ENCODE measurements at regions not wholly inside any gene's neighbourhood (a gene's known extent, or its start where the extent isn't known, plus 50 kb on each side); places are given as distances from the start of the nearest gene placed in this dataset.

DNA sequence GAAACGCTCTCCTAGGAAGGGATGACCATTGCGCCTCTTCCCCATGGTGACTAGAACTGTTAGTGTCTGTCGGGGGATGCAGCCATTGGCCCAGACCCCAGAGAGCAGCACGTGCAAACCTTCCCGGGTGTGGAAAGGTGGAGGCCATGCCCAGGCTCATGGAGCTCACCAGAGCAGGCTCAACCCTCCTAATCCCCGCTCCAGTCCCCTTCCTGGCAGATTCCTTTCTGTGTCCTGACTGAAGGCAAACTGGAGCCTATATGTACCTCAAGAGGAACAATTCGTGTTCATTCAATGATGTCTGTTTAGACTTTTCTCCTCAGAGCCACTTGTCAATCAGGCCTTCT, 94.4 kb downstream of the RHOB start (continued):
- TF ChIP-seq TCF12 (IDR thresholded peaks at IDR 0.05) (no peak), NFIC (IDR thresholded peaks at IDR 0.05; ENCODE audit: borderline replicate concordance) (no peak), MEF2A (IDR thresholded peaks at IDR 0.05; ENCODE audit: borderline replicate concordance, low read depth) (no peak), SMC3 (IDR thresholded peaks at IDR 0.05; ENCODE audit: low read depth, low read length) (no peak), FOXM1 (IDR thresholded peaks at IDR 0.05; ENCODE audit: low read depth) (no peak), YY1 (IDR thresholded peaks at IDR 0.05; ENCODE audit: low read depth) (no peak)

DNA sequence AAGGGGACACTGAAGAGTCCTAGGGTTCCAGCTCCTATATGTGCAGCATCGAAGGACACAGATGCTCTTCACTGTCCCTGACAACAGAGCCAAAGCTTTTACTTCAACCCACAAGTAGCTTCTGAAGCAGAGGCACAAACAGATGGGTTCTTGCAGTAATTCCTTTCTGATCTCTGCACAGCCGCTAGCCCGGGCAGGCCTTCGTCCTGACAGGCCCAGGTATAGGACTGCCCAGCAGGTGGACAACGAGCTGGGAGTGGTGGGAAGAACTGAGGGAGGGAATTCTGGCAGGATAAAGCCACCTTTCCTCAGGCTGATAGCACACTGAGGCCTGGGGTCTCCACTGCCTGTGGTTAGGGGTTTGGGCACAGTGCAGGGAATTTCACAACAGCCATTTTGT, 94.8 kb downstream of the RHOB start:
- ChIA-PET POLR2A (interaction anchor here (1.3 kb wide), 1 partner anchor 95 kb away, joined by 4 read pairs; the partner anchor contains the start of gene RHOB), CTCF (interaction anchor here (0.8 to 1.3 kb wide), 4 partner anchors 10 to 100 kb away, joined by 3 to 4 read pairs (median 4); no protein-coding TSS in a partner anchor)
- Histone ChIP-seq H3K4me2 (no peak overlapping the region), H3F3A (replicated peaks; ENCODE audit: insufficient read depth) (no peaks in the 10 kb centered on the region), H3K9me3 (no peaks in the 10 kb centered on the region), H3K9me2 (no peaks in the 10 kb centered on the region), H3K9ac (no peak overlapping the region), H3K27ac (ENCODE audit: low read depth in 2 of 2, low read length in 1 of 2) (no peak overlapping the region), H3K27me3 (ENCODE audit: insufficient read depth) (no peaks in the 10 kb centered on the region), H3K4me1 (ENCODE audit: control insufficient read depth in 1 of 2, insufficient read depth in 2 of 2, low read depth in 1 of 2, low read length in 1 of 2) (peaks cover 3 to 18% of the 10 kb centered on the region in 2 experiments; a peak in 1 of 4 replicates), H3K4me3 (ENCODE audit: low read depth in 2 of 2, low read length in 1 of 2) (no peak overlapping the region), H3K79me2 (ENCODE audit: insufficient read depth) (no peaks in the 10 kb centered on the region), H4K20me1 (ENCODE audit: insufficient read depth) (no peaks in the 10 kb centered on the region), H3K36me3 (replicated peaks in 1 of 2; ENCODE audit: control insufficient read depth in 1 of 2, insufficient read depth in 2 of 2, low read length in 1 of 2) (no peaks in the 10 kb centered on the region), H2AFZ (ENCODE audit: low read depth) (no peak overlapping the region)
- TF ChIP-seq POLR2AphosphoS5 (IDR thresholded peaks at IDR 0.05; ENCODE audit: low read depth, low read length) = no peak
- no peak for TF ChIP-seq SIN3A (IDR thresholded peaks at IDR 0.05; ENCODE audit: borderline replicate concordance, low read depth, low read length)
- no peak for TF ChIP-seq MXI1 (IDR thresholded peaks at IDR 0.05; ENCODE audit: low read depth, low read length)
- no peak for TF ChIP-seq YY1 (IDR thresholded peaks at IDR 0.05; ENCODE audit: low read depth)
- no peak for TF ChIP-seq FOXM1 (IDR thresholded peaks at IDR 0.05; ENCODE audit: low read depth)
- no peak for TF ChIP-seq RXRA (IDR thresholded peaks at IDR 0.05; ENCODE audit: borderline replicate concordance, low read depth)
- TF ChIP-seq EZH2phosphoT487 (IDR thresholded peaks at IDR 0.05; ENCODE audit: borderline replicate concordance, low read depth) = no peak
- TF ChIP-seq NRF1 (IDR thresholded peaks at IDR 0.05; ENCODE audit: low read depth, low read length) = no peak
- no peak for TF ChIP-seq RFX5 (IDR thresholded peaks at IDR 0.05; ENCODE audit: low read length)
- TF ChIP-seq, protein P1, sequence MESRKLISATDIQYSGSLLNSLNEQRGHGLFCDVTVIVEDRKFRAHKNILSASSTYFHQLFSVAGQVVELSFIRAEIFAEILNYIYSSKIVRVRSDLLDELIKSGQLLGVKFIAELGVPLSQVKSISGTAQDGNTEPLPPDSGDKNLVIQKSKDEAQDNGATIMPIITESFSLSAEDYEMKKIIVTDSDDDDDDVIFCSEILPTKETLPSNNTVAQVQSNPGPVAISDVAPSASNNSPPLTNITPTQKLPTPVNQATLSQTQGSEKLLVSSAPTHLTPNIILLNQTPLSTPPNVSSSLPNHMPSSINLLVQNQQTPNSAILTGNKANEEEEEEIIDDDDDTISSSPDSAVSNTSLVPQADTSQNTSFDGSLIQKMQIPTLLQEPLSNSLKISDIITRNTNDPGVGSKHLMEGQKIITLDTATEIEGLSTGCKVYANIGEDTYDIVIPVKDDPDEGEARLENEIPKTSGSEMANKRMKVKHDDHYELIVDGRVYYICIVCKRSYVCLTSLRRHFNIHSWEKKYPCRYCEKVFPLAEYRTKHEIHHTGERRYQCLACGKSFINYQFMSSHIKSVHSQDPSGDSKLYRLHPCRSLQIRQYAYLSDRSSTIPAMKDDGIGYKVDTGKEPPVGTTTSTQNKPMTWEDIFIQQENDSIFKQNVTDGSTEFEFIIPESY (IDR thresholded peaks at IDR 0.05; ENCODE audit: borderline replicate concordance, low read depth) = no peak
- TF ChIP-seq, protein P2, sequence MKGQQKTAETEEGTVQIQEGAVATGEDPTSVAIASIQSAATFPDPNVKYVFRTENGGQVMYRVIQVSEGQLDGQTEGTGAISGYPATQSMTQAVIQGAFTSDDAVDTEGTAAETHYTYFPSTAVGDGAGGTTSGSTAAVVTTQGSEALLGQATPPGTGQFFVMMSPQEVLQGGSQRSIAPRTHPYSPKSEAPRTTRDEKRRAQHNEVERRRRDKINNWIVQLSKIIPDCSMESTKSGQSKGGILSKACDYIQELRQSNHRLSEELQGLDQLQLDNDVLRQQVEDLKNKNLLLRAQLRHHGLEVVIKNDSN (IDR thresholded peaks at IDR 0.05; ENCODE audit: borderline replicate concordance, low read depth) = no peak
- TF ChIP-seq JUND (IDR thresholded peaks at IDR 0.05) = no peak
- TF ChIP-seq TCF12 (IDR thresholded peaks at IDR 0.05) = no peak
- TF ChIP-seq, protein P3, sequence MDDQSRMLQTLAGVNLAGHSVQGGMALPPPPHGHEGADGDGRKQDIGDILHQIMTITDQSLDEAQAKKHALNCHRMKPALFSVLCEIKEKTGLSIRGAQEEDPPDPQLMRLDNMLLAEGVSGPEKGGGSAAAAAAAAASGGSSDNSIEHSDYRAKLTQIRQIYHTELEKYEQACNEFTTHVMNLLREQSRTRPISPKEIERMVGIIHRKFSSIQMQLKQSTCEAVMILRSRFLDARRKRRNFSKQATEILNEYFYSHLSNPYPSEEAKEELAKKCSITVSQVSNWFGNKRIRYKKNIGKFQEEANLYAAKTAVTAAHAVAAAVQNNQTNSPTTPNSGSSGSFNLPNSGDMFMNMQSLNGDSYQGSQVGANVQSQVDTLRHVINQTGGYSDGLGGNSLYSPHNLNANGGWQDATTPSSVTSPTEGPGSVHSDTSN (IDR thresholded peaks at IDR 0.05) = no peak
- TF ChIP-seq, protein P4, sequence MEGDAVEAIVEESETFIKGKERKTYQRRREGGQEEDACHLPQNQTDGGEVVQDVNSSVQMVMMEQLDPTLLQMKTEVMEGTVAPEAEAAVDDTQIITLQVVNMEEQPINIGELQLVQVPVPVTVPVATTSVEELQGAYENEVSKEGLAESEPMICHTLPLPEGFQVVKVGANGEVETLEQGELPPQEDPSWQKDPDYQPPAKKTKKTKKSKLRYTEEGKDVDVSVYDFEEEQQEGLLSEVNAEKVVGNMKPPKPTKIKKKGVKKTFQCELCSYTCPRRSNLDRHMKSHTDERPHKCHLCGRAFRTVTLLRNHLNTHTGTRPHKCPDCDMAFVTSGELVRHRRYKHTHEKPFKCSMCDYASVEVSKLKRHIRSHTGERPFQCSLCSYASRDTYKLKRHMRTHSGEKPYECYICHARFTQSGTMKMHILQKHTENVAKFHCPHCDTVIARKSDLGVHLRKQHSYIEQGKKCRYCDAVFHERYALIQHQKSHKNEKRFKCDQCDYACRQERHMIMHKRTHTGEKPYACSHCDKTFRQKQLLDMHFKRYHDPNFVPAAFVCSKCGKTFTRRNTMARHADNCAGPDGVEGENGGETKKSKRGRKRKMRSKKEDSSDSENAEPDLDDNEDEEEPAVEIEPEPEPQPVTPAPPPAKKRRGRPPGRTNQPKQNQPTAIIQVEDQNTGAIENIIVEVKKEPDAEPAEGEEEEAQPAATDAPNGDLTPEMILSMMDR (IDR thresholded peaks at IDR 0.05) = no peak
- no peak for TF ChIP-seq FOXJ3 (CRISPR knock-in tag; IDR thresholded peaks at IDR 0.05)
- TF ChIP-seq NFIC (IDR thresholded peaks at IDR 0.05; ENCODE audit: borderline replicate concordance) = no peak
- no peak for TF ChIP-seq MEF2A (IDR thresholded peaks at IDR 0.05; ENCODE audit: borderline replicate concordance, low read depth)
- TF ChIP-seq RAD21 (IDR thresholded peaks at IDR 0.05; ENCODE audit: low read length) = no peak
- no peak for DNase-seq
- WGBS (ENCODE audit: low lambda C conversion rate) = 96% methylated on average over 5 of the region's 5 CpGs

All from SK-N-SH (cell line).